Natural killer cell (primary cell): ENCODE measurements at regions not wholly inside any gene's neighbourhood (a gene's known extent, or its start where the extent isn't known, plus 50 kb on each side); places are given as distances from the start of the nearest gene placed in this dataset.

Experiments used
- ATAC-seq, 3 donors: fragments of 150-1000 bp in 2 of 3; fragments of 200-7000 bp in 1 of 3; cut with Tn5 transposase; 1 replicate in 1 of 3; 2 replicates in 2 of 3; pipeline ENCODE4 v1.10.0; 2021; ENCODE audit warnings: mild to moderate bottlenecking in 2 of 3, moderate library complexity in 2 of 3
- DNase-seq, 2 donors: peaks; one replicate each; pipeline versions ENCODE4 v3.0.0 to v3.0.0-alpha.2; 2013 to 2021; ENCODE audit warnings: mixed read lengths in 1 of 2
- H3K27ac ChIP-seq: one replicate; pipeline ENCODE4 v1.5.1; 2013; ENCODE audit warnings: mild to moderate bottlenecking, low read length
- H3K27me3 ChIP-seq: one replicate; pipeline ENCODE4 v1.6.1; 2013; ENCODE audit warnings: low read length; ENCODE audit not compliant: control insufficient read depth, insufficient read depth
- H3K36me3 ChIP-seq: one replicate; pipeline ENCODE4 v1.6.1; 2013; ENCODE audit warnings: low read length; ENCODE audit not compliant: control insufficient read depth, insufficient read depth
- H3K4me1 ChIP-seq: one replicate; pipeline ENCODE4 v1.6.1; 2013; ENCODE audit warnings: low read length; ENCODE audit not compliant: control insufficient read depth, insufficient read depth
- H3K4me3 ChIP-seq: one replicate; pipeline ENCODE4 v1.5.1; 2013; ENCODE audit warnings: low read length
- H3K9me3 ChIP-seq: one replicate; pipeline ENCODE4 v1.6.1; 2013; ENCODE audit warnings: low read length; ENCODE audit not compliant: control insufficient read depth, insufficient read depth
- H3K27ac Mint-ChIP-seq, 2 donors: one replicate each; pipeline ENCODE4 v1.8.0; 2022; ENCODE audit warnings: mild to moderate bottlenecking in 2 of 2, mixed read lengths in 2 of 2, moderate library complexity in 1 of 2
- H3K27me3 Mint-ChIP-seq, 2 donors: one replicate each; pipeline ENCODE4 v1.8.0; 2022; ENCODE audit warnings: low read depth in 2 of 2, mixed read lengths in 2 of 2
- H3K36me3 Mint-ChIP-seq: one replicate; pipeline ENCODE4 v1.8.0; 2022; ENCODE audit warnings: mixed read lengths
- H3K4me1 Mint-ChIP-seq, 2 donors: one replicate each; pipeline ENCODE4 v1.8.0; 2022; ENCODE audit warnings: mixed read lengths in 2 of 2
- H3K4me3 Mint-ChIP-seq: one replicate; pipeline ENCODE4 v1.8.0; 2022; ENCODE audit warnings: mild to moderate bottlenecking, moderate library complexity, mixed read lengths
- H3K9me3 Mint-ChIP-seq, 2 donors: one replicate each; pipeline ENCODE4 v1.8.0; 2022; ENCODE audit warnings: mixed read lengths in 2 of 2
- WGBS: methylation state at CpG from one replicate; pipeline ENCODE4 v1.1.7; 2013; ENCODE audit warnings: missing lambda C conversion rate; ENCODE audit not compliant: insufficient coverage; 5-methylcytosine and 5-hydroxymethylcytosine counted together
- intact Hi-C: fragments of 100-400 bp; cut with micrococcal nuclease; formaldehyde crosslinking; loops from one replicate; pipeline ENCODE4 v1.14.2; 2022
- TF ChIP-seq, protein P1 (sequence below): fragments of 200-600 bp; IDR thresholded peaks from one replicate; pipeline ENCODE4 v1.8.0; 2022; ENCODE audit warnings: antibody characterized with exemption

DNA sequence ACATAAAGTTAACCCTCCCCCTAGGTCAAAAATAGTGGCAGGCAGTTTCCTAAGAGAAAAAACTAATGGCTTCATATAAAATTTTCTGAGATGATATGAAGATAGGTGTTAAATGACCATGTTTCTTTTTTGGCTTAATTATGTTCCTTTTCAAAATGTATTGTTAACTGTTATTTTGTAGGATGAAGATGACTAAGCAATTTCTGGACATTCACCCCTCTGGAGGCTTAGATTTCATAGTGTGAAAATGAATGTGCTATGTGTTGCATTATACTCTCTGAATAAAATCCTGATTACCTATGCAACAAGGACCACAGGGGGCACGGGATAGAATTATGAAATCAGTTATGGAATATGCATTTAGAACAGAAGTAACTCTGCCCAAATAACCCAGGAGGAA, 233.5 kb downstream of the MRPS30 start:
- Mint-ChIP-seq H3K27ac (no peak overlapping the region), H3K4me3 (no peak overlapping the region), H3K36me3 (no peaks in the 10 kb centered on the region), H3K4me1 (no peaks in the 10 kb centered on the region), H3K27me3 (no peaks in the 10 kb centered on the region), H3K9me3 (peaks cover 0 to 2% of the 10 kb centered on the region in 2 donors)
- WGBS, result no CpG with 5 or more reads among the region's 1 CpG
- Histone ChIP-seq H3K27me3 (no peaks in the 10 kb centered on the region), H3K9me3 (no peaks in the 10 kb centered on the region), H3K27ac (no peak overlapping the region), H3K36me3 (no peaks in the 10 kb centered on the region), H3K4me1 (no peaks in the 10 kb centered on the region), H3K4me3 (no peak overlapping the region)
- TF ChIP-seq, protein P1, sequence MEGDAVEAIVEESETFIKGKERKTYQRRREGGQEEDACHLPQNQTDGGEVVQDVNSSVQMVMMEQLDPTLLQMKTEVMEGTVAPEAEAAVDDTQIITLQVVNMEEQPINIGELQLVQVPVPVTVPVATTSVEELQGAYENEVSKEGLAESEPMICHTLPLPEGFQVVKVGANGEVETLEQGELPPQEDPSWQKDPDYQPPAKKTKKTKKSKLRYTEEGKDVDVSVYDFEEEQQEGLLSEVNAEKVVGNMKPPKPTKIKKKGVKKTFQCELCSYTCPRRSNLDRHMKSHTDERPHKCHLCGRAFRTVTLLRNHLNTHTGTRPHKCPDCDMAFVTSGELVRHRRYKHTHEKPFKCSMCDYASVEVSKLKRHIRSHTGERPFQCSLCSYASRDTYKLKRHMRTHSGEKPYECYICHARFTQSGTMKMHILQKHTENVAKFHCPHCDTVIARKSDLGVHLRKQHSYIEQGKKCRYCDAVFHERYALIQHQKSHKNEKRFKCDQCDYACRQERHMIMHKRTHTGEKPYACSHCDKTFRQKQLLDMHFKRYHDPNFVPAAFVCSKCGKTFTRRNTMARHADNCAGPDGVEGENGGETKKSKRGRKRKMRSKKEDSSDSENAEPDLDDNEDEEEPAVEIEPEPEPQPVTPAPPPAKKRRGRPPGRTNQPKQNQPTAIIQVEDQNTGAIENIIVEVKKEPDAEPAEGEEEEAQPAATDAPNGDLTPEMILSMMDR, result no peak
- intact Hi-C loops, result no loop called here
- DNase-seq (no peak), ATAC-seq (no peak)

DNA sequence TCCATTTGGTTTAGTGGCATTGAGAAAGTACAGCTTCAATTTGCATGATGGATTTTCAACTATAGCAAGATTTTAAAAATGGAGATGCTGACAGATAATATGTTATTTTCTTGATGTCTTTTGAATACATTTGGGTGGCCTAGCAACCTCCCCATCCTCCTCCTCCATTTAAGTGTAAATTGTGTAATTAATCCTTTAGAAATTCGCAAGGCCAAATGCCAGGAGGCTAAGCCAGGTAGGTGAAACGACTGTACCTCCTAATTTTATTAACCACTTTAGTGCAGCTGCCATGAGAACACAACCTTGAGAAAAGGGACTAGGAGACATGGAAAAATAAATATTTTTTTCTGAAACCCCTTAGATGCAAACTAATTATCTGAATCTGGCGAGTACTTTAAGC, 248.8 kb downstream of the MRPS30 start:
- Mint-ChIP-seq H3K4me1 (no peaks in the 10 kb centered on the region), H3K27ac (no peak overlapping the region), H3K27me3 (no peaks in the 10 kb centered on the region), H3K4me3 (no peak overlapping the region), H3K9me3 (peaks cover 2 to 3% of the 10 kb centered on the region in 2 donors), H3K36me3 (no peaks in the 10 kb centered on the region)
- 67% methylated on average over 1 of the region's 3 CpGs for WGBS
- no peaks in the 10 kb centered on the region for H3K9me3 ChIP-seq
- H3K4me1 ChIP-seq, result no peaks in the 10 kb centered on the region
- no peaks in the 10 kb centered on the region for H3K27me3 ChIP-seq
- no peak overlapping the region for H3K27ac ChIP-seq
- intact Hi-C loops, result no loop called here
- TF ChIP-seq, protein P1, result no peak
- no peaks in the 10 kb centered on the region for H3K36me3 ChIP-seq
- DNase-seq, result no peak
- no peak for ATAC-seq
- no peak overlapping the region for H3K4me3 ChIP-seq

DNA sequence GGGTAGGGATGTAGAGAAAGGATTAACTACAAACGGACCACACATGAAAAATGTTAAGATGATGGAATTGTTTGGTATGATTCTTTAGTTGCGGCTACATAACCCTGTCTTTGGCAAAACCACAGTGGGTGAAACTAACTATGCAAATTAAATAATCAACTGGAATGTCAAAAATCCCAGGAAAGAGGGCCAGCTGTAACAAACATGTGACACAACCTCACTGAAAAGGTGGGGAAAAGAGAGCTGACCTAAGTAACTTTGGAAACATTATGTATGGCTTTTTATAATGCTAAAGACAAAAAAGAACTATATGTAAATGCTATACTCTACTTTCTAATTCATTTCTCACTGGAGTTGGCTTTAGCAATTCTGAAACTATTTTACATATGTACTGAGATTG, 252.0 kb downstream of the MRPS30 start:
- Mint-ChIP-seq H3K36me3 (no peaks in the 10 kb centered on the region), H3K27ac (no peak overlapping the region), H3K27me3 (no peaks in the 10 kb centered on the region), H3K9me3 (peaks cover 2 to 7% of the 10 kb centered on the region in 2 donors), H3K4me3 (no peak overlapping the region), H3K4me1 (no peaks in the 10 kb centered on the region)
- H3K27ac ChIP-seq, result no peak overlapping the region
- H3K4me1 ChIP-seq, result no peaks in the 10 kb centered on the region
- WGBS, result 87% methylated on average over 1 of the region's 2 CpGs
- no peaks in the 10 kb centered on the region for H3K27me3 ChIP-seq
- no peaks in the 10 kb centered on the region for H3K9me3 ChIP-seq
- no peak overlapping the region for H3K4me3 ChIP-seq
- intact Hi-C loops, result no loop called here
- TF ChIP-seq, protein P1, result no peak
- DNase-seq (no peak), ATAC-seq (no peak)
- H3K36me3 ChIP-seq, result no peaks in the 10 kb centered on the region

DNA sequence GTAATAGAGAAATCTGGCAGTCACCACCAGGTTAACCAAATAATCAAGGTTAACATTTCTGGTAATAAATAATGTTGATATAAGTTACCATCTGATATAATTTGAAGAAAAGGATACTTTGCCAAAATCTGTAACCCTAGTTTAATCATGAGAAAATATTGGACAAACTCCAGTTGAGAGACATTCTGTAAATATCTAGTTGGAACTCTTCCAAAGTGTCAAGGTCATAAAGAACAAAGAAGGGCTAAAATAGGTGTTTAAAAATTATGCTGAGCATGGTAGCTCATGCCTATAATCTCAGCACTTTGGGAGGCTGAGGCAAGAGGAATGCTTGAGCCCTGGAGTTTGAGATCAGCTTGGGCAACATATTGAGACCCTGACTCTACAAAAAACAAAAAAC, 253.3 kb downstream of the MRPS30 start:
- no peak for ATAC-seq
- Histone ChIP-seq H3K4me3 (no peak overlapping the region), H3K27ac (no peak overlapping the region), H3K4me1 (no peaks in the 10 kb centered on the region), H3K27me3 (no peaks in the 10 kb centered on the region), H3K36me3 (no peaks in the 10 kb centered on the region), H3K9me3 (no peaks in the 10 kb centered on the region)
- no peaks in the 10 kb centered on the region for H3K4me1 Mint-ChIP-seq
- H3K27me3 Mint-ChIP-seq, result no peaks in the 10 kb centered on the region
- no peak overlapping the region for H3K4me3 Mint-ChIP-seq
- TF ChIP-seq, protein P1, result no peak
- peaks cover 2 to 7% of the 10 kb centered on the region in 2 donors for H3K9me3 Mint-ChIP-seq
- no peaks in the 10 kb centered on the region for H3K36me3 Mint-ChIP-seq
- intact Hi-C loops, result no loop called here
- no peak overlapping the region for H3K27ac Mint-ChIP-seq
- no peak for DNase-seq
